Liver (tissue), 8 donors: ENCODE measurements at regions not wholly inside any gene's neighbourhood (a gene's known extent, or its start where the extent isn't known, plus 50 kb on each side); places are given as distances from the start of the nearest gene placed in this dataset.

Experiments
- DNase-seq: peaks from one replicate; pipeline ENCODE4 v3.0.0-alpha.2; 2017; ENCODE audit warnings: low spot score
- H3K27ac ChIP-seq, 2 donors: one replicate each; pipeline ENCODE4 v1.7.0; 2013; ENCODE audit warnings: inconsistent platforms in 2 of 2, low read length in 2 of 2, control low read depth in 1 of 2, low read depth in 1 of 2, mild to moderate bottlenecking in 1 of 2
- H3K27me3 ChIP-seq, 4 donors: one replicate each; pipeline versions ENCODE4 v1.6.1 to v1.7.0; 2013; ENCODE audit warnings: low read length in 3 of 4, inconsistent platforms in 1 of 4, mild to moderate bottlenecking in 1 of 4, moderate library complexity in 1 of 4; ENCODE audit not compliant: control insufficient read depth in 4 of 4, insufficient read depth in 4 of 4
- H3K36me3 ChIP-seq, 4 donors: one replicate each; pipeline versions ENCODE4 v1.6.1 to v1.7.0; 2013; ENCODE audit warnings: low read length in 3 of 4, mild to moderate bottlenecking in 3 of 4, low read depth in 1 of 4, moderate library complexity in 1 of 4; ENCODE audit not compliant: control insufficient read depth in 4 of 4, insufficient read depth in 3 of 4
- H3K4me1 ChIP-seq, 4 donors: one replicate each; pipeline versions ENCODE4 v1.6.1 to v1.7.0; 2013; ENCODE audit warnings: low read length in 3 of 4, mild to moderate bottlenecking in 3 of 4, moderate library complexity in 1 of 4; ENCODE audit not compliant: control insufficient read depth in 4 of 4, insufficient read depth in 4 of 4
- H3K4me3 ChIP-seq, 3 donors: one replicate each; pipeline versions ENCODE4 v1.6.1 to v1.7.0; 2013; ENCODE audit warnings: low read length in 3 of 3, control low read depth in 1 of 3, low read depth in 1 of 3, mild to moderate bottlenecking in 1 of 3
- H3K9ac ChIP-seq, 2 donors: one replicate each; pipeline ENCODE4 v1.7.0; 2013; ENCODE audit warnings: low read length in 2 of 2, mild to moderate bottlenecking in 2 of 2, moderate library complexity in 2 of 2, control low read depth in 1 of 2, low read depth in 1 of 2
- H3K9me3 ChIP-seq, 4 donors: one replicate each; pipeline versions ENCODE4 v1.6.1 to v1.7.0; 2013; ENCODE audit warnings: low read length in 3 of 4; ENCODE audit not compliant: control insufficient read depth in 4 of 4
- ATF3 ChIP-seq: IDR thresholded peaks from 2 replicates; pipeline ENCODE4 v1.6.1; 2016; ENCODE audit warnings: antibody characterized with exemption
- CTCF ChIP-seq: fragments of 150-350 bp; IDR thresholded peaks from 2 replicates; pipeline ENCODE4 v1.5.1; 2017; ENCODE audit warnings: improper control_type of control experiment, low read depth, low read length; ENCODE audit not compliant: missing input control
- EGR1 ChIP-seq, 2 donors: IDR thresholded peaks; 2 replicates each; pipeline ENCODE4 v1.6.1; 2016 to 2018; ENCODE audit warnings: antibody characterized with exemption in 2 of 2, low read depth in 2 of 2
- FOXA1 ChIP-seq: IDR thresholded peaks from 2 replicates; pipeline ENCODE4 v1.6.1; 2016; ENCODE audit warnings: antibody characterized with exemption
- FOXA2 ChIP-seq: IDR thresholded peaks from 2 replicates; pipeline ENCODE4 v1.6.1; 2016; ENCODE audit warnings: antibody characterized with exemption
- HNF4G ChIP-seq: IDR thresholded peaks from 2 replicates; pipeline ENCODE4 v1.6.1; 2016; ENCODE audit warnings: antibody characterized with exemption
- MAX ChIP-seq: IDR thresholded peaks from 2 replicates; pipeline ENCODE4 v1.6.1; 2016; ENCODE audit warnings: antibody characterized with exemption
- NR2F2 ChIP-seq: IDR thresholded peaks from 2 replicates; pipeline ENCODE4 v1.6.1; 2016; ENCODE audit warnings: antibody characterized with exemption
- RAD21 ChIP-seq, 2 donors: IDR thresholded peaks; 2 replicates each; pipeline ENCODE4 v1.6.1; 2016; ENCODE audit warnings: antibody characterized with exemption in 2 of 2, mild to moderate bottlenecking in 2 of 2
- REST ChIP-seq: IDR thresholded peaks from 2 replicates; pipeline ENCODE4 v1.6.1; 2016; ENCODE audit warnings: antibody characterized with exemption, mild to moderate bottlenecking
- RXRA ChIP-seq, 2 donors: IDR thresholded peaks; 2 replicates each; pipeline ENCODE4 v1.6.1; 2017 to 2018; ENCODE audit warnings: antibody characterized with exemption in 2 of 2, mild to moderate bottlenecking in 1 of 2
- SP1 ChIP-seq: IDR thresholded peaks from 2 replicates; pipeline ENCODE4 v1.6.1; 2018; ENCODE audit warnings: antibody characterized with exemption, mild to moderate bottlenecking
- TAF1 ChIP-seq: conservative IDR thresholded peaks from 2 replicates; pipeline ENCODE4 v1.6.1; 2016; ENCODE audit warnings: antibody characterized with exemption, mild to moderate bottlenecking
- YY1 ChIP-seq: IDR thresholded peaks from 2 replicates; pipeline ENCODE4 v1.6.1; 2016; ENCODE audit warnings: antibody characterized with exemption, mild to moderate bottlenecking
- ZBTB33 ChIP-seq: IDR thresholded peaks from 2 replicates; pipeline ENCODE4 v1.6.1; 2016; ENCODE audit warnings: antibody characterized with exemption
- WGBS: extraction: QIAGEN DNeasy Blood & Tissue Kit; methylation state at CpG from one replicate; pipeline ENCODE4 v1.1.7; 2013; 5-methylcytosine and 5-hydroxymethylcytosine counted together
- donor health status: healthy.
- donor health status: healthy.
- donor health status: healthy.
- donor health status: healthy.
- donor health status: healthy.

GRCh38 chr21:35451276-35451675, 402.2 kb upstream of the RUNX1 start:
- Histone ChIP-seq H3K27ac (no peak overlapping the region), H3K36me3 (no peaks in the 10 kb centered on the region), H3K27me3 (no peaks in the 10 kb centered on the region), H3K9ac (no peak overlapping the region), H3K9me3 (no peaks in the 10 kb centered on the region), H3K4me1 (no peaks in the 10 kb centered on the region), H3K4me3 (no peak overlapping the region)
- DNase-seq: no peak
- WGBS: 91% methylated on average over 1 of the region's 1 CpG
- no peak for TF ChIP-seq FOXA1
- TF ChIP-seq MAX: no peak
- TF ChIP-seq EGR1 (IDR thresholded peaks at IDR 0.05; ENCODE audit: low read depth in 2 of 2): no peak
- TF ChIP-seq NR2F2: no peak
- no peak for TF ChIP-seq ZBTB33
- no peak for TF ChIP-seq RAD21 (IDR thresholded peaks at IDR 0.05)
- no peak for TF ChIP-seq REST
- TF ChIP-seq FOXA2: no peak
- no peak for TF ChIP-seq TAF1
- no peak for TF ChIP-seq ATF3

GRCh38 chr21:35450830-35451229, 401.7 kb upstream of the RUNX1 start:
- Histone ChIP-seq H3K9me3 (no peaks in the 10 kb centered on the region), H3K36me3 (no peaks in the 10 kb centered on the region), H3K27me3 (no peaks in the 10 kb centered on the region), H3K27ac (no peak overlapping the region), H3K4me1 (no peaks in the 10 kb centered on the region), H3K9ac (no peak overlapping the region), H3K4me3 (no peak overlapping the region)
- DNase-seq: no peak
- TF ChIP-seq YY1: no peak
- TF ChIP-seq RXRA (IDR thresholded peaks at IDR 0.05): no peak
- no peak for TF ChIP-seq EGR1 (IDR thresholded peaks at IDR 0.05; ENCODE audit: low read depth in 2 of 2)
- no peak for TF ChIP-seq TAF1
- TF ChIP-seq SP1: no peak
- TF ChIP-seq HNF4G: no peak
- no peak for TF ChIP-seq FOXA2
- TF ChIP-seq RAD21 (IDR thresholded peaks at IDR 0.05): no peak
- no peak for TF ChIP-seq ATF3
- no peak for TF ChIP-seq CTCF
- TF ChIP-seq MAX: no peak
- 95% methylated on average over 4 of the region's 4 CpGs for WGBS
